Lung (tissue), 11 donors: ENCODE measurements at regions not wholly inside any gene's neighbourhood (a gene's known extent, or its start where the extent isn't known, plus 50 kb on each side); places are given as distances from the start of the nearest gene placed in this dataset.

Experiments used
- ATAC-seq: fragments of 200-7000 bp; cut with Tn5 transposase; one replicate; pipeline ENCODE4 v1.9.1; 2020; ENCODE audit warnings: moderate number of reproducible peaks; ENCODE audit not compliant: insufficient read depth, low FRiP score
- DNase-seq, 3 donors: peaks; one replicate each; pipeline ENCODE4 v3.0.0-alpha.2; 2013 to 2017
- H3K27ac ChIP-seq, 2 donors: one replicate each; pipeline ENCODE4 v1.5.1; 2013; ENCODE audit warnings: mild to moderate bottlenecking in 2 of 2, moderate library complexity in 2 of 2, control low read depth in 1 of 2, inconsistent platforms in 1 of 2, low read depth in 1 of 2, low read length in 1 of 2
- H3K27me3 ChIP-seq, 3 donors: one replicate each; pipeline ENCODE4 v1.5.1; 2013; ENCODE audit warnings: low read length in 2 of 3; ENCODE audit not compliant: control insufficient read depth in 3 of 3, insufficient read depth in 3 of 3
- H3K36me3 ChIP-seq, 4 donors: one replicate each; pipeline ENCODE4 v1.5.1; 2013; ENCODE audit warnings: low read length in 4 of 4, mild to moderate bottlenecking in 1 of 4, moderate library complexity in 1 of 4; ENCODE audit not compliant: control insufficient read depth in 4 of 4, insufficient read depth in 4 of 4
- H3K4me1 ChIP-seq, 5 donors: one replicate each; pipeline ENCODE4 v1.5.1; 2013; ENCODE audit warnings: low read length in 5 of 5, mild to moderate bottlenecking in 2 of 5, moderate library complexity in 1 of 5; ENCODE audit not compliant: control insufficient read depth in 5 of 5, insufficient read depth in 5 of 5
- H3K4me3 ChIP-seq: one replicate; pipeline ENCODE4 v1.5.1; 2013; ENCODE audit warnings: mild to moderate bottlenecking, control low read depth, moderate library complexity
- H3K9ac ChIP-seq, 2 donors: one replicate each; pipeline ENCODE4 v1.5.1; 2013; ENCODE audit warnings: low read length in 2 of 2, control low read depth in 1 of 2; ENCODE audit not compliant: insufficient read depth in 1 of 2
- H3K9me3 ChIP-seq, 4 donors: one replicate each; pipeline ENCODE4 v1.5.1; 2013; ENCODE audit warnings: low read length in 3 of 4, mild to moderate bottlenecking in 1 of 4, moderate library complexity in 1 of 4; ENCODE audit not compliant: control insufficient read depth in 4 of 4, insufficient read depth in 3 of 4
- WGBS, 2 donors: extraction: QIAGEN DNeasy Blood & Tissue Kit; methylation state at CpG; one replicate each; pipeline ENCODE4 v1.1.7; 2013; 5-methylcytosine and 5-hydroxymethylcytosine counted together
- TF ChIP-seq, protein P1 (sequence below): IDR thresholded peaks from 2 replicates; pipeline ENCODE4 v1.5.1; 2012; ENCODE audit warnings: mild to moderate bottlenecking; ENCODE audit errors: control extremely low read depth, extremely low read depth
- donor health status: control.
- donor health status: control.
- donor health status: Bipolar disorder and iron deficiency.
- donor health status: healthy.
- donor health status: DM: yes; HTN: yes; CAD: no.

DNA sequence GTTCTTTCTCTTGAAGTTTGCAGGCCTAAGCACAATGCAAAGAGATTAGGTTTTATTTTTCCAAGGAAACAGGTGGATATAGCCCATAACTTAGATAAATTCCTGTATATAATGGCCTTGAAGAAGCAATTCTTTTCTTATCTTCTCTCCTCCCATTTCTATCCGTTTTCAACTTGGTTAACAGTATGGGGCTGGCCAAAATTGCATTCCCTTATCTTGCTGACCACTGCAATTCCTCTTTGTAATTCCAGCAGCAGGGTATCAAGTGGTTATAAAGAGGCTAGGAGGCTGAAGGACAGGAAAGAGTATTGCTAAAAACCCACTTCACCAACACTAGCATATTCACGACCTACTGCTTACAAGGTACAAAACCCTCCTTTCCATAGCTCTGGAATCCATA is 643.5 kb upstream of the ID4 start:
- no peaks in the 10 kb centered on the region for H3K36me3 ChIP-seq
- H3K9me3 ChIP-seq = no peaks in the 10 kb centered on the region
- DNase-seq (no peak), ATAC-seq (no peak)
- H3K9ac ChIP-seq = no peak overlapping the region
- WGBS, 2 donors = 27 to 31% methylated on average over 2 of the region's 2 CpGs
- no peaks in the 10 kb centered on the region for H3K27me3 ChIP-seq
- TF ChIP-seq, protein P1, sequence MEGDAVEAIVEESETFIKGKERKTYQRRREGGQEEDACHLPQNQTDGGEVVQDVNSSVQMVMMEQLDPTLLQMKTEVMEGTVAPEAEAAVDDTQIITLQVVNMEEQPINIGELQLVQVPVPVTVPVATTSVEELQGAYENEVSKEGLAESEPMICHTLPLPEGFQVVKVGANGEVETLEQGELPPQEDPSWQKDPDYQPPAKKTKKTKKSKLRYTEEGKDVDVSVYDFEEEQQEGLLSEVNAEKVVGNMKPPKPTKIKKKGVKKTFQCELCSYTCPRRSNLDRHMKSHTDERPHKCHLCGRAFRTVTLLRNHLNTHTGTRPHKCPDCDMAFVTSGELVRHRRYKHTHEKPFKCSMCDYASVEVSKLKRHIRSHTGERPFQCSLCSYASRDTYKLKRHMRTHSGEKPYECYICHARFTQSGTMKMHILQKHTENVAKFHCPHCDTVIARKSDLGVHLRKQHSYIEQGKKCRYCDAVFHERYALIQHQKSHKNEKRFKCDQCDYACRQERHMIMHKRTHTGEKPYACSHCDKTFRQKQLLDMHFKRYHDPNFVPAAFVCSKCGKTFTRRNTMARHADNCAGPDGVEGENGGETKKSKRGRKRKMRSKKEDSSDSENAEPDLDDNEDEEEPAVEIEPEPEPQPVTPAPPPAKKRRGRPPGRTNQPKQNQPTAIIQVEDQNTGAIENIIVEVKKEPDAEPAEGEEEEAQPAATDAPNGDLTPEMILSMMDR = no peak
- no peaks in the 10 kb centered on the region for H3K4me1 ChIP-seq
- H3K4me3 ChIP-seq = no peak overlapping the region
- no peak overlapping the region for H3K27ac ChIP-seq

DNA sequence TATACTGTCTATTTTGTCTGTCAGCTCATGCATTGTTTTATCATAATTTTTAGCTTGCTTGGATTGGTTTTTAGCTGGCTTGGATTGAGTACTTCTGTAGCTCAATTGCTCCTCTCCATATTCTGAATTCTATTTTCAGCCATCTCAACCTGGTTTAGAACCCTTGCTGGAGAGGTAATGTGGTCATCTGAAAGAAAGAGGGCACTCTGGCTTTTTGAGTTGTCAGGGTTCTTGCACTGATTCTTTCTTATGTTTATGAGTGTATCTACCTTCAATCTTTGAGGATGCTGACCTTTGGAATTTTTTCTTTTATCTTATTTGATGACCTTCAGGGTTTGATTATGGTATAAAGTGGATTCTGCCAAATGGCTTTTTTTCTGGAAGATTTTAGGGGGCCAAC is 632.7 kb upstream of the ID4 start:
- Histone ChIP-seq H3K4me3 (no peak overlapping the region), H3K27me3 (no peaks in the 10 kb centered on the region), H3K9me3 (peaks cover 0 to 4% (median 0%) of the 10 kb centered on the region in 4 donors), H3K4me1 (no peaks in the 10 kb centered on the region), H3K36me3 (no peaks in the 10 kb centered on the region), H3K27ac (no peak overlapping the region), H3K9ac (no peak overlapping the region)
- ATAC-seq (no peak), DNase-seq (no peak)
- TF ChIP-seq, protein P1 = no peak

DNA sequence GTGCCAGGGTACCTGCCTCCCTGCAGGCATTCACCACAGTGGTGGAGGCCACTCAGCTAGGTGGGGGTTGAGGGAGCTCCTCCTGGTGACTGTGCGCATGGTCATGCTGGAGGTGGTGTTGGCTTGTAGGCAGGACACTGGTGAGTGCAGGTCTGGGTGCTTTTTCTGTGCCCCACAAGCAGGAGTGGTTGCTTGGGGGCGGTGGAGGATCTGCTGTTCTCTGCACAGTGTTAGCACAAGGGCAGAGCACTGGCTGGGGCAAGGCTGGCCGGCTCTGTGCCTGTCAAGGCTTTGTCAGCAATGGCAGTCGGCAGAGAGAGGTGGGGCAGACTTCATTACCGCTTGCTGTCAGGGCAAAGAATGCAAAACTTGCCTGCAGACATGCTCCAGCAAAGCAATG is 632.1 kb upstream of the ID4 start:
- TF ChIP-seq, protein P1 = no peak
- DNase-seq (no peak), ATAC-seq (no peak)
- Histone ChIP-seq H3K4me1 (no peaks in the 10 kb centered on the region), H3K9ac (no peak overlapping the region), H3K4me3 (no peak overlapping the region), H3K27ac (no peak overlapping the region), H3K36me3 (no peaks in the 10 kb centered on the region), H3K9me3 (peaks cover 0 to 7% (median 0%) of the 10 kb centered on the region in 4 donors), H3K27me3 (no peaks in the 10 kb centered on the region)
- WGBS, 2 donors = 86 to 88% methylated on average over 5 of the region's 5 CpGs

DNA sequence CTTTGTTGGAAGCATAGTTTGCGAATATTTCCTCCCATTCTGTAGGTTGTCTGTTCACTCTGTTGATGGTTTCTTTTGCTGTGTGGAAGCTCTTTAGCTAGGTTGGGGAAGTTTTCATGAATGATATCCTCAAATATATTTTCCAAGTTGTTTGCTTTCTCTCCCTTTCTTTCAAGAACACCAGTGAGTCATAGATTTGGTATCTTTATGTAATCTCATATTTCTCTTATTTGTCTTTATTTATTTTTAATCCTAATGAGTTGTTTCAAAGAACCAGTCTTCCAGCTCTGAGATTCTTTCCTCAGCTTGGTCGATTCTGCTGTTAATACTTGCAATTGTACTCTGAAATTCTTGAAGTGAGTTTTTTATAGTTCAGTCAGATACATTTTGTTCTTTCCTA is 628.0 kb upstream of the ID4 start:
- TF ChIP-seq, protein P1 = no peak
- ATAC-seq = no peak

More for the DNA sequence above, 628.0 kb upstream of the ID4 start:
- DNase-seq = no peak
- Histone ChIP-seq H3K27me3 (no peaks in the 10 kb centered on the region), H3K4me3 (no peak overlapping the region), H3K4me1 (no peaks in the 10 kb centered on the region), H3K27ac (no peak overlapping the region), H3K9ac (no peak overlapping the region), H3K36me3 (no peaks in the 10 kb centered on the region), H3K9me3 (peaks cover 0 to 10% (median 0%) of the 10 kb centered on the region in 4 donors)
- 69 to 79% methylated on average over 2 of the region's 2 CpGs for WGBS, 2 donors
